Hypothalamus (tissue), 51 donors: ENCODE measurements at regions not wholly inside any gene's neighbourhood (a gene's known extent, or its start where the extent isn't known, plus 50 kb on each side); places are given as distances from the start of the nearest gene placed in this dataset.

Source experiments
- DNase-seq, 51 donors: peaks; one replicate each; lab custom pipeline; 2025; lab: John Stamatoyannopoulos, UW

DNA sequence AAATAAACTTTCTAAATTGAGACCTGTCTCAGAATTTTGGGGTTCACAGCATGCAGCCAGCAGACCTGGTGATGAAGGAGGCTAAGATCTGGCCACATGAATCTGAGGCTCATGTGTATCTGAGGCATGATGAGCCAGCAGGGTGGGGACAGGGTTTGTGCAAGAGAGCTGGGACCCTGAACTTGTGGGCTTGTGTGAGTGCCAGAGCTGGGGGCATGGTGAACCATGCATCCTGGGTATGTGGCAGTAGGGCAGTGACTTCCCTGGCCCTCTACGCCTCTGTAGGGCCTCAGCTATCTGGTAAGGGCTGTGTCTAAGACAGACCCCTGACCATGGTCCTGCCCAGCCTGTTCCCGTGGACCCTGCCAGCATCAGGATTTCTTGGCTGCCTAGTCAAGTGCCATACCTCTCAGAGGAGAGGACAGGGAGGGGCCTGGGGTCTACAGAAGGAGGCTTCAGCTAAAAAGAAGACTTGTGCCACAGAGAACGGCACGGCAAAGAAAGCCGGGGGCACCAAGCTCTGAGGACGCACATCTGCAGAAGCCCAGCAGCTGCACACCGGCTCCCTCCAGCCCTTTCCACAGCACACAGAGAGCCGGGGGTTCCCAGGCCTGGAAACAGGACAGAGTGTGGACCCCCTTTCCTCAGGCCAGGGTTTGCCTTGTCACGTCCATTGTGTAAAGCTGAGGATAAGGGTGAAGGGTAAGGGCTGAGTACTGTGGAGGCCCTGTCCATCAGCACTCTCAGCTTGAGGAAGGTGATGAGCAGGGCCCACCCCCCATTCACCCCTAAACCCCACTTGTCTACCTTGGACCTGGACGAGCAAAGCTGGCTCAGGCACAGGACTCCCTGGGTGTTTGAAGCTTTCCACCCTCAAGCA lies 130.1 kb downstream of the MRPL36 start:
- no peak for DNase-seq

DNA sequence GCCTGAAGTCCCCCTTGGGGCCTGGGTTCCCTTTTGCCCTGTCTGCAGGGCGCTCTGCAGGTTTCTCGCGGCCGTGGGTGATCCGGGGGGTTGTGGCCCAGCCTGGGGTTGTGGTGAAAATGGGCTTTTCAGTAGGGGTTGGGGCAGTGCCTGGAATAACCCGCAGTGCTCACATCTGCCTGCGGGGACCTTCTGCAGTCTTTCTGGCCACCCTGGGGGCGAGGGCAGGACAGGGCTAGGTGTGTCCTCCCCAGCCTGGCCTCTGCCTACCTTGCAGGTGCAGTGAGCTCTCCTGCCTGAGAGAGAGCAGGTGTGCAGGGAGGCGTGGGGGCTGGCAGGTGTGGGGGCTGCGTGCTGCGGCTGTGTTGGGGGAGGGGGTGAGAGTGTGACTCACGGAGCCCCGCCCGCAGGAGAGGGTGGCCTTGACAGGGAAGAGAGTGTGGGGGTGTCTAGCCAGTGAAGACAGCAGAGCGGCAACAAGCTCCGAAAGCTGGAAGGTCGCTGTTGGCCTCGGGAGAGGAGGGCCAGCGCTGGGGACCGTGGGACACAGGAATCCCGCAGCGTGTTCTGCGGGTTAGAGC lies 131.4 kb downstream of the MRPL36 start:
- DNase-seq, result peak in 2 of 51 donors; percentile 14 to 65

DNA sequence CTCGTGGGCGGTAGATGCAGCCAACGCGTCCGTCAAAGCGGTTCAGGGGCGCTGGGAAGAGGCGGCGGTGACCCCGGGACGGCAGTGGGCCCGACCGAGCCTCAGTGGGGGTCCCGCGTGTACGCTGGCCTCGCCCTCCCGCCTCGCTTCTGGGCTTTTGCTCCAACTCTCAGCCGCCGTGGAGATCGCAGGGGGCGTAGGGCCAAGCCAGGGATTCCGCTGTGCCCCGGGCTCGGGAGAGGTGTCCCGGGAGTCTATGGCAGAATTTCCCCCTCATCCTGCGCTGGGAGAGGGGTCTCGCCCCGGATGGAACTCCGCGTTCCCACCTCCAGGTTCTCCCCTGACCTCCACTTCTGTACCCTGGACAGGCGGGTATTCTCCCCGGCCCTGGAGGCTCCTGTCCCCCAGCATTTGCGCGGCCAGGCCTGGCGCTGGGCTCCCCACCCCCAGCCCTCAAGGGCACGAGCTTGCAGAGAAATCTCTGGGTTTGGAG lies 131.9 kb downstream of the MRPL36 start:
- no peak for DNase-seq

DNA sequence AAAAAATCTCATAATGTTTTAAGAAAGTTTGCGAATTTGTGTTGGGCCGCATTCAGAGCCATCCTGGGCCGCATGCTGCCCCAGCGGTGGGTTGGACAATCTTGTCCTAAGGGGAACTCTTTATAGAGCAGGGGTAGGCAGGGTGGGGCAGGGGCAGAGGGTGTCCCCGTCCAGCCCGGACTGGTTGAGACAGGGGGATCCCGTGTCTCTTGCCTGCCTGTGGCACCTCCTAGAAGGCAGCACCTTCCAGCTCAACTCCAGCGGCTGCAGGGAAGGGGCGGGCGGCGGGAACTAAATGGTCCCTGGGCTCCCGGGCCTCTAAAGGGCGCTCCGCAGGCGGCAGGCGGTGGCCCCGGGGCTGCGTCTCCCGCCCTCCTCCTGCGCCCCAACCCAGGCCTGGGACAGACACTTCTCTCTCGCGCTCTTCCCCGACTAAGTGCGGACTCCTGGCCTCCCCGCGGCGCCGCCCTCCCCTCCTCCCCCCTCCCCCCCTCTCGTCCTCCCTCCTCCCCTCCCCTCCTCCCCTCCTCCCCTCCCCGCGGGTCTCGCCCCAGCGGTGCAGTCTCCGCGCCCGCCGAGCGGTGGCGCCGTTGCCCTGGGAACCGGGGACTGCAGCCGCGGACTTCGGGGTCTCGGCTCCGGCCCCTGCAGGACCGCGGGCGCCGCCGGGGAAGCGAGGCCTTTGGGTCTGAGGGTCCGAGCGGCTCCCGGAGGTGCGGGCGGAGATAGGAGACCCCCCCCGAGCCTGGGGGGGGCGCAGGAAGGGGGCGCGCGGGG lies 132.6 kb downstream of the MRPL36 start:
- DNase-seq, result peak in 32 of 51 donors; percentile 2 to 66 (median 30)

DNA sequence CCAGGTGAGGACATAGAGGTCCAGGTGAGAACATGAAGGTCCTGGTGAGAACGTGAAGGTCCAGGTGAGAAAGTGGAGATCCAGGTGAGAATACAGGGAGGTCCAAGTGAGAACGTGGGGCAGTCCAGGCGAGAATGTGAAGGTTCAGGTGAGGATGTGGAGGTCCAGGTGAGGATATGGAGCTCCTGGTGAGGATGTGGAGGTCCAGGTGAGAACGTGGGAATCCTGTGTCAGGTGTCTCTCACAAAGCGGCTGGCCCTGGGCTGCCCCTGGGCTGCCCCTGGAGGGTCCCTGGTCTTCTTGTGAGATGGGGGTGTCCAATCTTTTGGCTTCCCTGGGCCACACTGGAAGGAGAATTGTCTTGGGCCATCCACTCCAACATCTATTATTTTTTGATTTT lies 133.4 kb downstream of the MRPL36 start:
- no peak for DNase-seq

DNA sequence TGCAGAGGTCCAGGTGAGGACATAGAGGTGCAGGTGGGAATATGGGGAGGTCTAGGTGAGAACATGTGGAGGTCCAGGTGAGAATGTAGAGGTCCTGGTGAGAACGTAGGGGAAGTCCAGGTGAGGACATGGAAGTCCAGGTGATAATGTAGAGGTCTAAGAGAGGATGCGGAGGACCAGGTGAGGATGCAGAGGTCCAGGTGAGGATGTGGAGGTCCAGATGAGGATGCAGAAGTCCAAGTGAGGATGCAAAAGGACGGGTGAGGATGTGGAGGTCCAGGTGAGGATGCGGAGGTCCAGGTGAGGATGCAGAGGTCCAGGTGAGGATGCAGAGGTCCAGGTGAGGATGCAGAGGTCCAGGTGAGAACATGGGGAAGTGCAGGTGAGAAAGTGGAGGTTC lies 133.8 kb downstream of the MRPL36 start:
- no peak for DNase-seq

DNA sequence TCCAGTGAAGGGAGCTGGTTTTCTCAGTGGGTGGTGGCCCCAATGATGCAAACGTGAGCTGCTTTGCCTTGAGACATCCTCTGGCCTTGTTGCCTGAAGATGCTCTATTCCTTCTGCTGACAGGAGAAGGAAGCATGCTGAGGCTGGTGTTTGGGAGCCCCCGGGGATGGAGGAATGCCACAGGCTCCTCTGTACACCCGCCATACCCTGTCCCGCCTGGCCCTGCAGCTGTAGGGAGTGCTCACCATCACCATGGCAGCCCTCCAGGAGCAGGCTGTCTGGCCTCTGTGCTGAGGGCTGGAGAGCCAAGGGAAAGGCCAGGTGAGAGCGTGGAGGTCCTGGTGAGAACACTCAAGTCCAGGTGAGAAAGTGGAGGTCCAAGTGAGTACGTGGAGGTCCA lies 134.4 kb downstream of the MRPL36 start:
- DNase-seq, result no peak

DNA sequence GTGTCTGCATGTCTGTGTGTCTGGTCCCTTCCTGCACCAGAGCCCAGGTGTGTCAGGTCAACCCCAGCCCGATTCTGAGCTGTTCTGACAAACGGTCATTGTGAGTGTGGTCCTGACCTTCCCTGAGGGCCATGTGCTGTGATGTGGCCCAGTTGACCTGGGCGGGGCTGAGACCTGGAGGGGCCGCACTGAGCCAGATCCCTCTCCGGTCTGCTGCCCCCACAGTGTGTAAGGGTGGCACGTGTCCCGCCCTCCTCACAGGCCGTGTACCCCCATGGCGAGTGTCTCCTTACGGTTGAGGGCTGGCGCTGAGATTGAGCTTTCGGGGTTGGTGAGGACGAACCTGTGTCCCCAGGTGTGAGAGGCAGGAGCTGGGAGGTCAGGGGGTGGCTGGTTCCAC lies 136.5 kb downstream of the MRPL36 start:
- no peak for DNase-seq

DNA sequence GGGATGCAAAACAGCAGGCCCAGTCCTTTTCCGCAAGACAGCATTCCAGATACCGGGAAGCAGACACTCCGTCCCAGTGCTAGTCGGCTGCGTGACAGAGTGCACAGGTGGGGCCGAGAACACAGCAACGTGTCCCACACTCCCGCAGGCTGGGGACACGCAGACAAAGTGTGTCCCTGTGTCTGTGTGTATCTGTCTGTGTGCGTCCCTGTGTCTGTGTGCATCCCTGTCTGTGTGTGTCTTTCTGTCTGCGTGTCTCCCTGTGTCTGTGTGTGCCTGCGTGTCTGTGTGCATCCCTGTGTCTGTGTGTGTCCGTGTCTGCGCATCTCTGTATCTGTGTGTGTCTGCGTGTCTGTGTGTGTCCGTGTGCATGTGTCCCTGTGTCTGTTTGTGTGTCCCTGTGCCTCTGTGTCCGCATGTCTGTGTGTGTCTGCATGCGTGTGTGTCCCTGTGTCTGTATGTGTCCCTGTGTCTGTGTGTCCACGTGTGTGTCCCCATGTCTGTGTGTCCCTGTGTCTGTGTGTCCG lies 137.0 kb downstream of the MRPL36 start:
- DNase-seq, result no peak

DNA sequence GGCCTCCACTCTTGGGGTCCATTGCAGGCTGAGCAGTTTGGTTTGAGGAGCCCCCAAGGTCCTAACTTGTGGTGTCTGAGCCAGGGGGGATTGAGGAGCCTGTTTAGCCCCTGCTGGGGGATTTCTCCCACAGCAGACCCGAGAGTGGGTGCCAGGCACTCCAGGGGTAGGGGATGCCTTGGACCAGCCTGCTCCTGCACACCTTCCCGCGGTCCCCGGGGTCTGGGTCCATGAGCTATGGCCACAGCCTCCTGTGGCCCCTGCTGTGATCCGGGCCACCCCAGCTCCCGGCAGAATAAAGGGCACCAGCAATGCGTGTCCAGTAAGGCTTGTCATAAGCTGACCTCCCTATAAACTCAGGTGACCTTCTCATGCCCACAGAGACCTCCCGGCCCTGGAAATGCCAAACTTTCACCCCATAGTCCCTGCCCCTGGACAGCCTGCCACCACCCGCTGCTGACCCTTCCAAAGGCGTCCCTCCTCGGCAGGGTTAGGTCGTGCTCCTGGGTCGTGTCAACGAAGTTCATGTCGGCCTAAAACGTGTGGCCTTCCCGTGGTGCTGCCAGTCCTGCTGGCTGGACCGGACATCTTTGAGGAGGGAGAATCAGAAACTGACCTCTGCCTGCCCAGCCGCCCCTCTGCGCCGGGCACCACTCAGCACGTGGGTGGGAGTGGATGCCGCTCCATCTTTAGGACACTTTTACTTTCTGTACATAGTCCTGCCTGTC lies 137.6 kb downstream of the MRPL36 start:
- DNase-seq, result no peak

DNA sequence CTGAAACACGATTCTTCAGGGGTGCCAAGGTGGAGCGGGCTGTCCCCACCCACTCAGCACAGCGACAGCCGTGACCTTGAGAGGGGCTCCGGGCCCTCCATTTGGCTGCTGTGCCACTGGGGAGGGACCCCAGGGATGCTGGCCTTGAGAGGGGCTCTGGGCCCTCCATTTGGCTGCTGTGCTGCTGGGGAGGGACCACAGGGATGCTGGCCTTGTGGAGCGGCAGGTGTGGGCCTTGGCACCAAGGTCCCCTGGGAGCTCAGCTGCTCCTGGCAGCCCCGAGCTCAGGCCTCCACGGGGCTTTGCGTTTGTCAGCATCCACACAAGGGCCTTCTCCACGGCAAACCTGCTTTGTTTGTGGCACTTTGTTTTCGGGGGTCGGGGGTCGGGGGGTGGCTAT lies 137.6 kb upstream of the LPCAT1 start:
- no peak for DNase-seq

DNA sequence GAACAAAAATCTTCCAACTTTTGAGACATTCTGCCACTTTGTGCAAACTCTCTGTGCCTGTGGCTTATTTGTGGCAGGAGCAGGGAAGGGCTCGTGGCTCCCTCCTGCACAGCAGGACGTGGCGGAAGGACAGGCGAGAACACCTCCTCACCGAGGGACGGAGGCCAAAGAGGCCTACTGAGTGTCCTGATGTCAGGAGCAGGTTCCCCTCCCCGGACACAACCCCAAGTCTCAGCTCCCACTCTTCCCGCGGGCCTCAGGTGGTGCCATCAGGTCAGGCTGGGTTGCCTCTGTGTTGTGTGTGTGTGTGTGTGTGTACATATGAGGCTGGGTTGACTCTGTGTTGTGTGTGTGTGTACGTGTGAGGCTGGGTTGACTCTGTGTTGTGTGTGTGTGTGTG lies 136.8 kb upstream of the LPCAT1 start:
- no peak for DNase-seq

DNA sequence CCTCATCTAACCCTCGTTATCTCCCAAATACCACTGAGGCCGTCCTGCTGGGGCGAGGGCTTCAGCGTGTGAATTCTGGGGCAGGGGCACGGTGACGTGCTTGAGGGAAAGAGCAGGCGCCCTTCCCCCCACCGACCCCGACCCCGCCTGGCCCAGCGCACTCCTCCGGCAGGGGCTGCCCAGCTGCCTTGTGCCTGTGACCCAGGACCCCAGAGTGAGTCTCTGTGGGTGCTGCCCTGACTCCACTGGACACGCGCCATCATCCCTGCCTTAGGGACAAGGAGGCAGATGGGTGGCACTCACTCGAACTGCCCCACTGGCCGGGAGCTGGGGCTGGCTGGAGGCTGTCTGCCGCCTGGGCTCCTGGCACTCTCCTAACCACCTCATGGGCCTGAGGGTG lies 136.2 kb upstream of the LPCAT1 start:
- DNase-seq, result no peak

DNA sequence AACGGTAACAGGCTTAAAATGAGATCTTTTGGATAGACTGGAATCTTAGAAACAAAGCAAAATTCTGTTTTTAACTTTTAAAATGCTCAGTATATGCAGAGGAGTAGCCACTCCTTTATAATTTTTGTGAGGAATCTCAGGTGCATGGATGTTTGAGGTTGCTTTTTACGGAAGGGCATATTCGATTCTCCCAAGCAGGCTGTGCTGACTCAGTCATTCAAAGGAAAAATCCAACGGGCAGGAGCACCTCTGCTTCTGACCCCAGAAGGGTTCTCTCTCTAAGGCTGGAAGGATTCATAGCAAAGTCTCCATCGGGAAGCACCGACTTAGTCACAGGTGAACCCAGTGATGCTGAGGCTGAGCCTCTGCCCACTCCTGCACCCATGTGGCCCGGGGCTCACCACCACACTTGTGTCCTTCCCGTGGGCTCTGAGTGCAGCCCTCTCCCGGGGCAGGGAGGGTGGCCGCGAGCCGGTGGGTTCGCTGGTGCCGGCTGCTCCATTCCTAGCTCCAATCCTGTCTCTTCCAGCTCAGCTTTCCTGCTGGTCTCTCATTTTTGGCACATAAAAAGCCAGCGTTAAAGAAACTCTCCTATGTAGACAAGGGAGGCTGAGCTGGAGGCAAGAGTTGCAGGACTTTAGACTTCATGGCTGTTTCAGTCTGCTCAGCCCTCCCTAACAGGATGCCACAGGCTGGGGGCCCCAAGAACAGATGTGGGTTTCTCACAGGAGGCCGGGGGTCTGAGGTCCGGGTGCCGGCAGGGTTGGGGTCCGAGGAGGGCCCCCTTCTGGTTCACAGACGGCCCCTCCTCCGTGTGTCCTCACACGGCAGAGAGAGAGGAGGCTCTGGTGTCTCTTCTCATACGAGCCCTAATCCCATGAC lies 135.6 kb upstream of the LPCAT1 start:
- DNase-seq, result no peak

DNA sequence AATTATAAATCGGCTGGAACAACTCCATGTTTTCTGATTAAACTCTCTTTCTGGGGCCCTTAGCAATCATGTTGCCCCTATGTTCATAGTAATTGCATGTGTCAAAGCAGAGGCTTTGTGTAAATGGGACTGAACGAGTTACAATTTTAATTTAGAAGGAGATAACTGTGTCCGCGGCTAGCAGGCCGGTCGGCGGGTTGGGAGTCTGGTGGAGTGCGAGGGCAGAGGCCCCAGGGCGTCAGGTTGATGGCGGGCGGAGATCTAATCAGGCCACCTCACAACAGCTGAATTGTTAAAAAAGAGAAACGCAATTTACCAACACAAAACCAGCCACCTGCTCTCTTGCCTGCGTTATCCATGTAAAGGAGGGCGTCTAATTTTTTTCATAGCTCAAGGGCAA lies 134.9 kb upstream of the LPCAT1 start:
- DNase-seq, result no peak

DNA sequence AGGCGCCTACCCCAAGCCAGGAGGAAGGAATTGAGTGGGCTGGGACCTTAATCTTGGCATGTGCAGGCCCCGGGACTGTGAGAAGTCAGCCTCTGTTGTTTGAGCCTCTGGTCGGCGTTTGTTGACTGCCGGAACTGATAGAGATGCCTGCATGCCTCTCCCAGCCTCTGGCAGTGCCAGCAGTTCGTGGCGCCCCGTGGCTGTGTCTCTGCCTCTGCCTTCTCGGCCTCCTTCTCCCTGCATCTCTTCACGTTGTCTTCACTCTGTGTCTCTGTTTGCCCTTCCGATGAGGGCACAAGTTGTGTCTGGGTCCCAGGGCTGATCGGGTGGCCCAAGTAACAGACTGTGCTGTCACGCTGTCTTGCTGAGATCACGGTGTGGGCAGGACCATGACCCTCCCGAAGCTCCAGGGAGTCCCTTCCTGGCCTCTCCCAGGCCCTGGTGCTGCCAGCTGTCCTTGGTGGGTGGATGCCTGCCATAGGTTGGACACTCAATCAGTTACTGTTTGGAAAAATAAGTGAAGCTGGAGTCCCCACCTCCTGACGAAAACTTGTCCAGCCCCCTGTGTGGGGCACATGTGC lies 133.5 kb upstream of the LPCAT1 start:
- DNase-seq, result no peak

DNA sequence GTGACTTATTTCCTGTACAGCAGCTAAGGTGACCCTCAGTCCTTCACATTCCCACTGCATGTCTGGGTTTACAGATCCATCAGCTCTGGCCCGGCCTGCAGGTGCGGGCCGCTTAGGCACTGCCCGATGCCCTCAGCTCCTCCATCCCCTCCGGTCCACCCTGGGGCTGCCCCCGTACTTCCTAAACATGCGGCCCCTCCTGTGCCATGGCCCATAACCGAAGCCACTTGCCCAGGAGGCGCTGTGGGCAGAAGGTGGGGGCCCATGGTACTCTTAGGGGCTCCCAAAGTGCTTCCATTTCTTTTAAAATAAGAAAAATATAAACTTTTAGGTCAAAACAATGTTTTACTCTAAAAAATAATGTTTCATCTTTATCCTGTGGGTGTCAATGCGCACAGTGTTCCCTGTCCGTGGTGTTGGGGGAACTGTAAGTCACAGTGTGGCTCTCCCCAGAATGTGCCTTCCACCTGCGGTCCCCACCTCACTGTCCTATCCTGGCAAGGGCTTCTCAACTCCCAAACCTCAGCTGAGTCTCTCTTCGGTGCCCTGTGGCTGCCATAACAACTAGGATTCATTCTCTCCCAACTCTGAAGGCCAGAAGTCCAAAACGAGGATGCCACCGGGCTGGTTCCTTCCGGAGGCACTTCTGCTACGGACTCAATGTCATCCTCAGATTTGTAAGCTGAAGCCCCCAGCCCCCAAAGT lies 132.7 kb upstream of the LPCAT1 start:
- no peak for DNase-seq

DNA sequence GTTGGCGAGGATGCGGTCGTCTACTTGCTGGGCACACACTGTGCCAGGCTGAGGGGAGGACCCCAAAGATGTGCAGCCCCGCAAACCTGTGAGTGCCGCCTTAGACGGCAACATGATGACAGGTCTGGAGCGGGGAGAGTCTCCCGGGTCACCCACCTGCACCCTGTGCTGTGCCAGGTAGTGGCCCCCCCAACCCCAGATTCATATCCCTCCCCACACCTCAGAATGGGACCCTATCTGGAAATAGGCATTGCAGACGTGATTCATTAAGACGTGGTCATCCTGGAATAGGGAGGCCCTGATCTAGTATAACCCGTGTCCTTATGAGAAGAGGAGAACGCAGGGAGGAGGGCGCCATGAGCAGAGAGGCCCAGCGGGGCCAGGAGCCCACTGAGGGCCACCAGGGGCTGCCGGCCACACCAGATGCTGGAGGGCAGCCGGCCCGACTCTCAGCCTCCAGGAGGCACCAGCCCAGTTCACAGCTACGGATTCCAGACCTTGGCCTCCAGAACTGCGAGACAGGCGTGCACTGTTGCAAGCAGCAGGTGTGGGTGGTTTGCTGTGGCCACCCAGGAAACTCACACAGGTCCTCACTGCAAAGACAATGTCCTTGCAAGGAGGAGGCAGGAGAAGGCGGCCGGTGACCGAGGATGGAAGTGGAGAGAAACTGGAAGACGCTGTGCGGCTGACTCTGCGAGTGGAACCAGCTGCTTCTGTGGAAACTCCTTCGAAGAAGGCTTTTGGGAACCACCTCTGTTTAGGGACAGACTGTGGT lies 131.9 kb upstream of the LPCAT1 start:
- no peak for DNase-seq
